GM21381 (cell line): ENCODE measurements at regions not wholly inside any gene's neighbourhood (a gene's known extent, or its start where the extent isn't known, plus 50 kb on each side); places are given as distances from the start of the nearest gene placed in this dataset.

Experiments used
- ATAC-seq: cut with Tn5 transposase; IDR thresholded peaks from one replicate; pipeline ENCODE4 v1.9.1; 2021; ENCODE audit warnings: mild to moderate bottlenecking, moderate library complexity; ENCODE audit not compliant: unreplicated experiment

DNA sequence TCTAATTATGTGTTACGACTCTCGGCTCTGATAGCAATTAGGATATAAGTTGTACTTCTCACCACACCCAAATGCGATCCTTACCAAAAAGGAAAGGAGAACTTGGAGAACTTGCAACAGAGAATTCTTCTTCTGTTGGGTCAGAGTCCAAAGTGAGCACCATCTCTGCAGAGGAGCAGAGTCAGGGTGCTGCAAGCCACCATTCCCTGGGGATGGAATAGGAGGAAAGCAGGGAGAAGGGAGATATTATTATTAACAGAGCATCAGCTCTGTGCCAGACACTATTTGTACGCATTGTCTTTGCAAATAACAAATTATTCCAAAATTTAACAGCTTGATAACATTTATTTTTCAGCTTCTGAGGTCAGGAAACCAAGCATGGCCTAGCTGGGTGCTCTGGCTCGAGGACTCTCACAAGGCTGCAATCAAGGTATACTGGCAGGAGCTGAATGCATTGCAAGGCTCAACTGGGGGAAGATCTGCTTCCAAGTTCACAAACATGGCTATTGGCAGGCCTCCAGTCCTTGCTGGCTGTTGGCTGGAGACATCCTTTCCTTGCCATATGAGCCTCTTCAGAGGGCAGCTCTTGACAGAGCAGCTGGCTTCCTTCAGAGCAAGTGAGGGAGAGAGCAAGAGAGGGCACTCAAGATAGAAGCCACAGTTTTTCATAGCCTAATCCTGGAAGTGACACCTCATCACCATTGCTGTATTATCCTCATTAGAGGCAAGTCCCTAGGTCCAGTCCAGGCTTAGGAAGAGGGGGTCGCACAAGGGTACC, 296.2 kb upstream of the CDH5 start:
- ATAC-seq = no peak

DNA sequence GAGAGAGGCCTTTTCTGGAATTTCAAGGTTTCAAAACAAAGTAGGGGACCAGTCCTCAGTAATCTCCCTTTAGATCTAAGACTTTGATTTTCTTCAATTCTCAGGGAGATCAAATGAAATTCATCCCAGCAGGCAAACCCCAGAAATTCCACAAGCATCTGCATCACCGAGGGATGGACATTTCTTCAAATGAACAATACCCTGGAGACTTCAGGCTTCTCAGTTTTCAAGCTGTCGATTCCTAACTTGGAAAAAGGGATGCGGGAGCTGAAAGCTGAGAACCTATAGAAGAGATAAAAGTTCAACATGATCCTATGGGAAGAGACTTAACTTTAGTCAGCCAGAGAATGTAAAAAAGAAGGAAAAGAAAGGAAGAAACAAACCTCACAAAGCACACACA, 296.9 kb upstream of the CDH5 start:
- ATAC-seq = no peak

DNA sequence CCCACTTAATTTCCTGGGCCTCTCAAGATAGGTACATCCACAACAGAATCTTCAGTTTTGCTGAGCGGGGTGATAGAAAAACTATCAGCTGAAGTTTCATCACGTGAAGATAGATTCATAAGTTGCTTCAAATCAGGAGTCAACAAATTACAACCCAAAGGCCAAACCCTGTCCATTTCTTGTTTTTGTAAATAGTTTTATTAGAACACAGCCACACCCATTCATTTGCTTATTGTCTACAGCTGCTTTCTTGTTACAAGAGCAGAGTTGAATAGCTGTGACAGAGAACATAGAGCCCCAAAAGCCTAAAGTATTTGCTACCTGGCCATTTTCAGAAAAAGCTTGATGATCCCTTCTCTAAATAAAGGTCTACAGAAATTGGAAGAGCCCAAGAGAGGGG, 300.1 kb upstream of the CDH5 start:
- no peak for ATAC-seq

DNA sequence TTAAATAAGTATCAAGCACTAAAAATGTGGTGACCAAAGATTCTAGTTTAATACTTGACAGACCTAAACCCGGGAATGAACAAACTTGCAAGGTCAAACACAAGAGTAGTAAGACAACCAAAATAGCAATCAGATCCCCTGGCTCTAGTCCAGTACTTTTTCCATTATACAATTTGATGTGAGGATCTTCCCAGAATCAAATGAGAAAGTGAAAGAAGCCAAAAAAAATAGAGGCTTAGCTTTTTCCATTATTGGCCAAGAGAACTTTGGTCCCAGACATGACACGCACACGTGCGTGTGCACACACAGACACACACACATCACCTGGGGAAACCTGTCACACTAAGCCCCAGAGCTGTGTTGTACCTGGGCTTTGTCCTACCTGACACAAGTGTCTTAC, 300.6 kb upstream of the CDH5 start:
- no peak for ATAC-seq

DNA sequence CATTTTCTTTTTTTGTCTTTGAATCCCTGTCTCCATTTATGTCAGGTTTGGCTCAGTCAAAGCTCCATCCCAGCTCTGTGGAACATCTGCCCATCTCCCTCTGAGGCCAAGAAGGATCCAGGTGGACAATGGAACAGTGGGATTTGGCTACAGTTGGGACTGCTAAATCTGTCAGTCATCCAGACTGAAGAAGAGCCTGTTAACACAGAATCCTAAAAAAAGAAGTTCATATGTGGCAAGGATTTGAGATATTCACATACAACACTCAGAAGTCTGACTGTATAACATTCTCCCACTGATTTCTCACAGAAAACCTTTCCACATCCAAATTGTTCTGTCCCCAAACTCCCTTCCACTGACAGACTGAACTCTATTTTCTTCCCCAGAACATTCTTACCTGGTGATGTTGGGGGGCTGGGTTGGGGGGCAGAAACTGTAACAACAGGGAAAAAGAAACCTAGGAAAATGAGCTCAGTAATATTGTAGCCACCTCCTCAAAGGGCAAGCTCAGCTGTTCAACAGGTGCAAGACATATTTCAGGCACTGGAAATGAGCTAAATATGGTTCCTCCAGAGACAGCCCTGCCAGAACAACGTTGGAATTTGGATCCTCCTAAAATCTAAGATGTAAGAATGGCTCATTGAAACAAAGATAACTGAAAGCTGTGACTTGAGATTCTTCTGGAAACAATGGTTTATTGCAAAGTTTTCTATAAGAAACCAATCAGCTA, 301.5 kb upstream of the CDH5 start:
- ATAC-seq = no peak

DNA sequence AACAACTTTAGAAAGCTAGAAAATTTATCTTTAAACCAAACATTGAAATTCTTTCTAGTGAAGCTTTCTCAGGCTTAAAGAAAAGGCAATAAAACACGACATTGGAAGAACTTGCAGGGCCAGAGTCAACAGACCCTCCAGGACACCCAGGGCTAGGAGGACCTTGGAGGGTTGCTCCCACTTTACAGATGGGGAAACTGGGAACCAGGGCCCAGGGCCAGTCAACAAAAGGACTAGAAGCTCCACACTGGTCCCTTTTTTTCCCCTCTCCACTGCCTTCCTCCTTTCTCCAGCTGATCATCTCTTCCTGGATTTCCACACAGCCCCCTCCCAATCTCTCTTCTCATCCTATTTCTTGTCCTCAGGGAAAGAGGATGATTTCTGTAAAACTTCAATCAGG, 307.7 kb upstream of the CDH5 start:
- ATAC-seq = no peak

DNA sequence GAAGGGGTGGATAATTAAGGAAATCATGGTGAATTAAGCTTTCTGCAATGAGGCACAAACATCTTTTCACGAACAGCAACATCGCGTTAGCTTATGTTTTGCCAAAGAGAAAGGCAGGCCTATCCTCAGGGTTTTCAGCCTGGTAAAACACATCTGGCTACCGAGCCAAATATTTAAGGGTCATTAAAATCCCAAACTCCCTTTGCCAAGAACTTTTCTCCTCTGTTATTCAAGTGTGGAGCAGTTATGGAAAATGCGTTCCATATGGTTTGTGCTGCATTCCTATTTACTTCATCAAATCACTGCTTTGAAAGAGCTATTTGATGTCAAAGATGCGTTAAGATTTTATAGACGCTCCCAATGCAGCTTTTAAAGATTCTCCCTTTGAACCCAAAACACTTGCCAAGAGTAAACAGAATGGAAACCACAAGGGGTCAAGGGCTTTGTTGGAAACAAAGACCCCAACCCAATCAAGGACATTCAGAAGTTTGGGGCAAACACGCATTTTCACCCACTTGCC, 308.3 kb upstream of the CDH5 start:
- no peak for ATAC-seq

DNA sequence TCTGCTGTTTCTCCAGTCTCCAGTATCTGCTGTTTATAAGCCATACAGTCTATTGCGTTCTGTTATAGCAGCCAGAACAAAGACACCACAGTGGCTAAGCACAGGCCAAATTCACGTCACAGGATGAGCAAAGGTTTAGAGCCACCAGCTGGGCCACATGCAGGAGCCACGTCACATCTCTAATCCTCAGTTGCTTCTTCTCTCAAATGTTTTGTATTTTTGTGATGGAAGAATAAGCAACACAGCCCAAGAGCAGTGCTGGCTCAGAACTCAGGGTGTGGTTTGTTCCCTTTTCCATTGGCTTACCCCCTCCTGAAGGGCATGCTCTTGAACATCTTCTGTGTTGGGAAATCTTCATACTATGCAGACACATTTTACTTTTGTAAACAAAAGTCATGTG, 309.4 kb upstream of the CDH5 start:
- no peak for ATAC-seq

DNA sequence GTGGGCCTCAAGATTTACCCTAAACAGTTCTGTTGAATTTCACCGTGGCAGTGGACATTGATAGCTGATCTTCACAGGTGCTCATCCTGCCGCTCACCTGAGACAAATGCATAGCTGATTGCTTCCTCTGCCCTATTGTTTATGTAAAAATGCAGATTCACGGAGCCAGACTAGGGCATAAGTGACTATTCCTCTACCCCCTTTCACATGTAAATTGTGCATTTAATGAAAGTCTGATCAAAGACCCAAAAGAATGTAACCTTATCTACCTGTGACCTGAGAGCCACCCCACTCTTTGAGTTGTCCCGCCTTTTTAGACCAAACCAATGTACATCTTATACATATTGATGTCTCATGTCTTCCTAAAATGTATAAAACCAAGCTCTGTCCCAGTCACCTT, 312.4 kb upstream of the CDH5 start:
- no peak for ATAC-seq

DNA sequence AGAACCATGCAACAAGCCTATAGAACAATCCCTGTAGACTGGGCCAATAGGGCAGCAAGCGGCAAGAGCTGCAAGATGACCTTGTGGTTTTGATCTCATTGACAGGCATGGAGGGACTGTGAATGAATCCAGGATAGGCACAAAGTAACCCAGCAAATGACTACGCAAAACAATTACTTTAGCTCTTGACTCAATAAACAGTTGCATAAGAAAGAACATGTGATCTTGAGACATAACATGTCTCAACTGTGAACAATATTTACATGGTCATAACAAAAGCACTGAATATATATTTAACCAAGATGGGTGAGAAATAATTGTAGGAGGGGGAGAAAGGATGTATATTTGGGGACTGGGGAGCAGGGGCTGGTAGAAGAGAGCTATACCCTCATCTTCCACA, 313.7 kb upstream of the CDH5 start:
- ATAC-seq = no peak

DNA sequence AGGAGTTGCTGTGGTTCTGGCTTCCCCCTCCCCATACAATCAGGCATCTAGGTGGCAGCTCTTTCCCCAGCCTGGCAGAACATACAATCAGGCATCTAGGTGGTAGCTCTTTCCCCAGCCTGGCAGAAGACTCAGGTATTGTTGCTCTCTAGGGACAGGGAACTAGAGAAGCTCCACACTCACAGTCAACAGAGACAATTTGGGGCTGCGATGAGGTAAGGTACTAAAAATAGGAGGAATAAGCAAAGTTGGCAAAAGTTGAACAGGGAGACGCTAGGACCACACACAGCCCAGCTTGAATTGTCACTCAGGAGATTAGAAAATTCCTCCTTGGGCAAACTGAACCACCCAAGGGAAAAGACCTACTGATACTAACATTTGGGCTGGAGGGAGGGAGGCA, 315.5 kb upstream of the CDH5 start:
- ATAC-seq = no peak

DNA sequence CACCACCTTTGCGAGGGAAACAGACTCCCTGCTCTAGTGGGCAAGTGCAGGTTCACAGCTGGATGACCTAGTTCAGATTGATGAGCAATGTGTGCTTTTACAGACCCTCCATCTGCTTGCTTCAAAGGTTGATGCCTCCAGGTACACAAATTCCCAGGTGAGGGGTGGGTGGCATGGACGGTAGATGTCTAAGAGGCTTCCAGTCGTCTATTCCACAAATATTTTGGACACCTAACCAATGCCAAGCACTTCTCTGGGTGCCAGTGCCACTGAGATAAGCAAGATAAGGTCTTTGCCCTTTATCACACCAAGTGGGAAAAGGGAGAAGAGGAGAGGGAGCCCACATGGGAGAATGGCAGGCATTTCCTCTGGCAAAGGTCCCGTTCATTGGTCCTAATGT, 316.6 kb upstream of the CDH5 start:
- no peak for ATAC-seq

DNA sequence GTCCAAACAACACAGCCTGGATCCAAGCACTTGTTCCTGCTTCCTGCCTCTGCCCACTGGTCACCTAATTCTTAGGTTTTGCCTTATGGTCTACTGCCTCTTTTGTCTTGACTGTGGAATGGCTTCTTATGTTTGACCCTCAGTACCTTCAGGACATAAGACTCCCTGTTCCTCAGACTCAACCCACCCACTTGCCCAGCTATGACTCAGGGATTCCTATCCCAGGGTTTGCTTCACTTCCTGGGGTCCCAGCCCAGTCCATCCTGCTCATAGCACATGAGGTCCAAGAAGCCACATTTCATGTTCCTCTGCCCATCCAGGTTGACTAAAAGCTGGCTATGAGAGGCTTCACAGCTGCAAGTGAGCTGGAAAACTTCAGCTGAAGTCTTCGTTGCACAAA, 320.9 kb upstream of the CDH5 start:
- ATAC-seq = no peak

DNA sequence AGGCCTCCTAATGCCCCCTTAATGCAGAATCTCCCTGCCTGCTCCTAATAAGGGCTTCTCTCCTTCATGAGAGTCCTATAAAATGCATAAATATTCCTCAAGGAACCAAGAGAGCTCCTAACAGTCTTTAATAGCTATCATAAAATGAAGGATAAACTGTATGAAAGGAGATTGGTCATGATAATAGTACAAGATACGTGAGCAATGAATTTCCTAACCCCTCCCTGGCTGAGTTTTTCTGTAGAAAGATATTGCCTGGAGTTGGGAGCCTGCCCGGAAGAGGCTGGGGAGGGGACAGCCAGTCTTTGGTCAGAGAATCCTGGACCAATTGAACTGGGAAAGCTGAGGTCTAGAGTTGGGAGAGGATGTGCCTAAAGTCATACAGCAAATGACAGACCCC, 321.9 kb upstream of the CDH5 start:
- ATAC-seq = no peak

DNA sequence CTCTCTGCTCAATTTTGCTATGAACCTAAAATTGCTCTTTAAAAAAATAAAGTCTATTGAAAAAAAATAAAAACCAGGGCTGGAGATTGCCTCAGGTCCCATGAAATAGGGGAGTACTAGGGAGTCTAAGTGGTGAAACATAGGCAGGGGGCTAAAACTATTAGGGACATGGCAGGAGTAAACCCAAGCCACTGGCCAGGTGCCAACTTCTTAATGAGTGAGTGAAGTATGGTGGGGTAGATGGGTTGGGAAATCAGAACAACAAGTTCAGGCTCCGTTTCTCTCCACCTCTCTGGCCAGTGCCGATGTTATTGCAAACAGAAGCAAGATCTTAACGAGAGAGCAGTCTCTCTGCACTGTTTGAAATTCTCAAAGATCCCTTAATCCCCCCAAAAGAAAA, 322.4 kb upstream of the CDH5 start:
- no peak for ATAC-seq

DNA sequence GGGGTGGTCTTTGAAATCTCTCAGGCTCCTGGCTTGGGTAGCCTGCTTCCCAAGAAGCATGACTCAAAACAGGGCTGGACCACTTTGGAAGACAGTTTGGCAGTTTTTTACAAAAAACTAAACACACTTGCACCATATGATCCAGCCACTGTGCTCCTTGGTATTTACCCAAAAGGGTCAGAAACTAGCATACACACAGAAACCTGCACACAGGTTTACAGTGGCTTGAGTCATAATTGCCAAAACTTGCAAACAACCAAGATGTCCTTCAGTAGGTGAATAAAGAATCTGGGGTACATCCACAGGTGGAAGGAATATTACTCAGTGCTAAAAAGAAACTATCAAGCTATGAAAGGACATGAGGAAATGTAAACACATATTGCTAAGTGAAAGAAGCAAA, 323.2 kb upstream of the CDH5 start:
- ATAC-seq = no peak

DNA sequence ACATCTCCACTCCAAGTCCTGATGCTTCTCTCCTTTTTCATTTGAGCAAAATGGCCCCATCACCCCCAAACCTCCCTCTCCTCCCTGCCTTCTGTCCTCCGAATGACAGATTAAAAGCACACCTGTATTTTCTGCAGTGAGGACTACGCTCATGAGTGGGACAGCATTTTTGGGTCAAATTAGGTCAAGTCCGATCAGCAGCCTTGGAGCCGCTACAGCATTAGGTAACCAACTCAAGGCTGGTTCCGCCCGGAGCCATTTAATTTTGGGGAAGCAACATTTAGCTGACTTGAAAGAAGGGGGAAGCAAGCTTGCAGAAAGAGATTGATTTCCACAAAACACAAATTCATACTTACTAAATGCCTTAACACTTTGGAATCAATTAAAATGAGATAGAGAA, 324.1 kb upstream of the CDH5 start:
- no peak for ATAC-seq

DNA sequence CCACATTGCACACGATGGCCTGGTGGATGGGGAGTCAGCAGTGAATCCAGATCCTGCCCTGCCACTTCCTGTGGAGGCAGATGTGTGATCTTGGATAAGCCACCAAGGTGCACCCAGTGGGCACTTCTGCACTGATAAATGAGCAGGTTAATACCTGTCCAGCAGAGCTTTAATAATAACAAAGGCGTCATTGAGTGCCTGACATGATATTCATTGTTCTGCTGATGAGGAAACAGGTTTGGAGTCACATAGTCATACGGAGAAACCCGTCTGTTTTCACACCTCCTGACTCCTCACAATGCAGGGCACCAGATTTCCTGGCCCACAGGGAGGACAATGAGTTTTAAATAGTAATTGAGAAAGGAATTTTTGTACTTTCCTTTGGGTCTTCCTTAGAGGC, 324.6 kb upstream of the CDH5 start:
- no peak for ATAC-seq

DNA sequence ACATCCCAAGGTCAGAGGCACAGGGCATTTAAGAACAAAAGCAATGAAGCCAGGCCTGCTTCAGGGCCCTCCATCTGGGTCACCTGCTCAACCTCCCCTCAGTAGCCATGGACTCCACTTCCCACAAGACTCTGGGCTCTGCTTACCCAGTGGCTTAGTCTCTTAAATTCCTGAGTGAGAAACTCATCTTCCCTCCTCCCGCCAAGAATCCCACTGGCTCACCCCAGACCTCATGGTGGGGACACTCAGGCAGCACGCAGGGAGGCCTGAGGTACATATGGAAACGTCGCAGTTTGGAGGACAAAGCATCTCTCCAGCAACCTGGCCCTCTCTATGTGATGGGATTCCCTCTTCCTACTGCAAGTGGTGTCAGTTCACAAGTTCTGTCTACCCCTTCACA, 326.7 kb upstream of the CDH5 start:
- ATAC-seq = no peak

DNA sequence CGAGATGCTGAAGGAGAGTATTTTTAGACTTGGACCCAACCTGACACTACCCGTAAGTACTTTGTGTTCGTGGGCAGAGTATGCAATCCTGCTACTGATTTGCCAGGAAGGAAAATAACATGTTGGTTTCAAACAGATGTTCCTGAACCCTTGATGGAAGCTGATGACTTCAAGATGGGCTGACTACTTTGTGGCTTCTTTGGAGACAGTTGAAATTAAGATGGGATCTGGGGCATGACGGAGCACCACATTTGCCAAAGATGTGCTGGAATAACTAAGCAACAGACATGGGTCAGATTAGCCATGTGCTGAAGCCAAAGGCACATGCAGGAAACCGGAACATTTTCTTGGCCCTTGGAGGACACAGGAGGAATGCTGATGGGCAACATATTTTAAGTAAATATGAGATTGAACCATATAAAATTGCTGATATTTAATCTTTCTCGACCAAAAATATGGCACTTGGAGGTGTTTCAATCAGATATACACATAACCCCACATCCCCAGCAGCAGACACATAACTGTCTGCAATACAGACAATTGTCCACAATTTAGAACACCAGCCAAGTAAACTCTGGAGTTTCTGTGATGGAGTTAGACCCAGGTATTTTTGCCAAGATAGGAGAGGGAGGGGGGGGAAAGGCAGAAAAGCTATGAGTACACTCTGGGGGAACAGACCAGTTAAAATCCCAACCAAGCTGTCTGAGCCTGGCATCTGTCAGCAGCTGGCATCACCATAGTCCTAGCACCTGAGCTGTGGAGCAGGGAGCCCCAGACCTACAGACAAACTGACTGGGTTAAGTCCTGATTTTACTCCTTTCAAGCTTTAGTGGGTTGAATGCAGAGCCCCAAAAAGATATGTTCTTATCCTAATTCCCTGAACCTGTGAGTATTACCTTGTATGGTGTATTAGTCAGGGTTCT, 329.4 kb upstream of the CDH5 start:
- no peak for ATAC-seq

DNA sequence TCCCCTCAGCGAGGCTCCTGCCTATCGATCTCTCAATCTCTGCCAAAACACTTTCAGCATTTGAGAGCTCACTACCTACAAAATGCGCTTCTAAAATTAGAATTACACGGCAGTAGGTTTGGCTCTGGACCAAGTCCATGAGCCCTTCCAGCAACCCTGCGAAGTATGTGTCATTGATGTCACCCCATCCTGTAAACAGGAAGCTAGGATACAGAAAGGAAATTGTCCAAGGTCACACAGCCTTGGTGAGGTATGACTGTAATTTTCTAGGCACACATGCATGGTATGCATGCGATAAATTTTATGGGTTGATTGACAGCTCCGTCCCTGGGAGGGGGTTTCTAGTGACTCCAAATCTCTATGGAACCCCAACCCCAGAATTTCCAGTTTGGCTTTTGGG, 330.3 kb upstream of the CDH5 start:
- no peak for ATAC-seq
